Stimulated activated naive B cell treated with anti-CD40 and anti-IgM and Interleukin-4, amounts not matched to agents 10 μg/mL and 1 μg/mL and 100 μg/mL, for 72 hours (primary cell): ENCODE measurements at regions not wholly inside any gene's neighbourhood (a gene's known extent, or its start where the extent isn't known, plus 50 kb on each side); places are given as distances from the start of the nearest gene placed in this dataset.
A peak's percentile ranks its signal among the peaks of the same experiment; 100 is the strongest.
"Not testable (repeated sequence)": the region's sequence is repeated elsewhere in the genome, so short reads cannot be mapped to it uniquely, and the experiment has no call there.

ENCODE experiments used
- ATAC-seq, 2 donors: fragments of 150-1000 bp; cut with Tn5 transposase; replicated peaks; 2 replicates each; pipeline ENCODE4 v1.10.0; 2021; ENCODE audit warnings: moderate library complexity in 1 of 2
- DNase-seq: peaks from one replicate; pipeline ENCODE4 v3.0.0; 2021
- H3K27ac Mint-ChIP-seq: one replicate; pipeline ENCODE4 v1.8.0; 2022; ENCODE audit warnings: mild to moderate bottlenecking, mixed read lengths
- H3K27me3 Mint-ChIP-seq, 2 donors: one replicate each; pipeline ENCODE4 v1.8.0; 2022; ENCODE audit warnings: mixed read lengths in 2 of 2
- H3K36me3 Mint-ChIP-seq, 2 donors: one replicate each; pipeline ENCODE4 v1.8.0; 2022; ENCODE audit warnings: mixed read lengths in 2 of 2, mild to moderate bottlenecking in 1 of 2
- H3K4me1 Mint-ChIP-seq, 2 donors: one replicate each; pipeline ENCODE4 v1.8.0; 2022; ENCODE audit warnings: mixed read lengths in 2 of 2, mild to moderate bottlenecking in 1 of 2
- H3K4me3 Mint-ChIP-seq, 2 donors: one replicate each; pipeline ENCODE4 v1.8.0; 2022; ENCODE audit warnings: mild to moderate bottlenecking in 2 of 2, mixed read lengths in 2 of 2, moderate library complexity in 1 of 2
- H3K9me3 Mint-ChIP-seq, 2 donors: one replicate each; pipeline ENCODE4 v1.8.0; 2022; ENCODE audit warnings: mixed read lengths in 2 of 2, mild to moderate bottlenecking in 1 of 2

- not testable (repeated sequence) for ATAC-seq, H3K4me1 Mint-ChIP-seq, H3K27me3 Mint-ChIP-seq, DNase-seq, H3K27ac Mint-ChIP-seq, H3K9me3 Mint-ChIP-seq, H3K36me3 Mint-ChIP-seq, H3K4me3 Mint-ChIP-seq
Observed at GRCh38 chr2:230627091-230627490, 85.6 kb upstream of the CAB39 start.

GRCh38 chr2:230627806-230628724 is 84.6 kb upstream of the CAB39 start:
- Mint-ChIP-seq H3K27me3 (no peaks in the 10 kb centered on the region), H3K4me3 (no peak overlapping the region), H3K4me1 (peaks cover 2 to 7% of the 10 kb centered on the region in 2 donors), H3K27ac (no peak overlapping the region), H3K9me3 (peaks cover 0 to 3% of the 10 kb centered on the region in 2 donors), H3K36me3 (no peaks in the 10 kb centered on the region)
- no peak for ATAC-seq
- DNase-seq: no peak

- H3K4me3 Mint-ChIP-seq: no peak overlapping the region
- no peak overlapping the region for H3K27ac Mint-ChIP-seq
- H3K9me3 Mint-ChIP-seq: no peaks in the 10 kb centered on the region
- no peaks in the 10 kb centered on the region for H3K27me3 Mint-ChIP-seq
- DNase-seq (no peak), ATAC-seq (no peak)
- H3K36me3 Mint-ChIP-seq: no peaks in the 10 kb centered on the region
- H3K4me1 Mint-ChIP-seq: peaks cover 1 to 5% of the 10 kb centered on the region in 2 donors
Observed at GRCh38 chr2:230631470-230631869, 81.2 kb upstream of the CAB39 start.

GRCh38 chr2:230634146-230634545 is 78.5 kb upstream of the CAB39 start:
- Mint-ChIP-seq H3K27ac (no peak overlapping the region), H3K36me3 (no peaks in the 10 kb centered on the region), H3K4me3 (no peak overlapping the region), H3K9me3 (no peaks in the 10 kb centered on the region), H3K27me3 (no peaks in the 10 kb centered on the region), H3K4me1 (peaks cover 9 to 11% of the 10 kb centered on the region in 2 donors)
- ATAC-seq (no peak), DNase-seq (no peak)

GRCh38 chr2:230634721-230635313 is 77.8 kb upstream of the CAB39 start:
- peaks cover 9 to 11% of the 10 kb centered on the region in 2 donors for H3K4me1 Mint-ChIP-seq
- ATAC-seq, H3K27ac Mint-ChIP-seq, DNase-seq, H3K9me3 Mint-ChIP-seq, H3K36me3 Mint-ChIP-seq, H3K4me3 Mint-ChIP-seq, H3K27me3 Mint-ChIP-seq: not testable (repeated sequence)

GRCh38 chr2:230636684-230637271 is 75.9 kb upstream of the CAB39 start:
- Mint-ChIP-seq H3K9me3 (no peaks in the 10 kb centered on the region), H3K27ac (no peak overlapping the region), H3K4me1 (peaks cover 9 to 19% of the 10 kb centered on the region in 2 donors), H3K36me3 (no peaks in the 10 kb centered on the region), H3K27me3 (no peaks in the 10 kb centered on the region), H3K4me3 (no peak overlapping the region)
- ATAC-seq (peak; percentile 81 to 82), DNase-seq (no peak)

GRCh38 chr2:230637486-230637885 is 75.2 kb upstream of the CAB39 start:
- peaks cover 9 to 19% of the 10 kb centered on the region in 2 donors for H3K4me1 Mint-ChIP-seq
- not testable (repeated sequence) for ATAC-seq, H3K27me3 Mint-ChIP-seq, H3K27ac Mint-ChIP-seq, H3K4me3 Mint-ChIP-seq, H3K36me3 Mint-ChIP-seq, H3K9me3 Mint-ChIP-seq, DNase-seq

GRCh38 chr2:230640540-230641011 is 72.1 kb upstream of the CAB39 start:
- Mint-ChIP-seq H3K27me3 (no peaks in the 10 kb centered on the region), H3K4me3 (no peak overlapping the region), H3K4me1 (peaks cover 19 to 37% of the 10 kb centered on the region in 2 donors), H3K9me3 (no peaks in the 10 kb centered on the region), H3K27ac (peak overlapping the region; percentile 9), H3K36me3 (no peaks in the 10 kb centered on the region)
- ATAC-seq: peak in 1 of 2 donors; percentile 61
- DNase-seq: no peak

GRCh38 chr2:230642966-230643365 is 69.7 kb upstream of the CAB39 start:
- Mint-ChIP-seq H3K4me1 (peaks cover 10 to 25% of the 10 kb centered on the region in 2 donors), H3K9me3 (no peaks in the 10 kb centered on the region), H3K27me3 (no peaks in the 10 kb centered on the region), H3K4me3 (no peak overlapping the region), H3K36me3 (no peaks in the 10 kb centered on the region), H3K27ac (peak overlapping the region; percentile 81)
- ATAC-seq: no peak
- DNase-seq: no peak

- Mint-ChIP-seq H3K9me3 (no peaks in the 10 kb centered on the region), H3K27ac (peak overlapping the region; percentile 72), H3K4me3 (peak overlapping the region in 1 of 2 donors; percentile 25), H3K36me3 (no peaks in the 10 kb centered on the region), H3K4me1 (peaks cover 10 to 25% of the 10 kb centered on the region in 2 donors), H3K27me3 (no peaks in the 10 kb centered on the region)
- no peak for DNase-seq
- peak; percentile 80 to 83 for ATAC-seq
Observed at GRCh38 chr2:230643576-230644291, 68.9 kb upstream of the CAB39 start.

- Mint-ChIP-seq H3K27ac (peak overlapping the region; percentile 72), H3K36me3 (no peaks in the 10 kb centered on the region), H3K27me3 (no peaks in the 10 kb centered on the region), H3K4me3 (no peak overlapping the region), H3K4me1 (peaks cover 10 to 25% of the 10 kb centered on the region in 2 donors), H3K9me3 (no peaks in the 10 kb centered on the region)
- ATAC-seq: no peak
- no peak for DNase-seq
Observed at GRCh38 chr2:230644356-230644935, 68.2 kb upstream of the CAB39 start.

- peaks cover 0 to 3% of the 10 kb centered on the region in 2 donors for H3K36me3 Mint-ChIP-seq
- no peak for DNase-seq
- H3K9me3 Mint-ChIP-seq: peaks cover 0 to 4% of the 10 kb centered on the region in 2 donors
- H3K27me3 Mint-ChIP-seq: no peaks in the 10 kb centered on the region
- H3K27ac Mint-ChIP-seq: no peak overlapping the region
- no peak overlapping the region for H3K4me3 Mint-ChIP-seq
- peaks cover 21 to 43% of the 10 kb centered on the region in 2 donors for H3K4me1 Mint-ChIP-seq
- ATAC-seq: no peak
Observed at GRCh38 chr2:230648356-230648755, 64.3 kb upstream of the CAB39 start.

- Mint-ChIP-seq H3K27me3 (no peaks in the 10 kb centered on the region), H3K27ac (peak overlapping the region; percentile 27), H3K9me3 (peaks cover 0 to 4% of the 10 kb centered on the region in 2 donors), H3K4me1 (peaks cover 16 to 31% of the 10 kb centered on the region in 2 donors), H3K4me3 (peak overlapping the region; percentile 20 to 30), H3K36me3 (peaks cover 0 to 3% of the 10 kb centered on the region in 2 donors)
- no peak for DNase-seq
- ATAC-seq: peak; percentile 45 to 74
Observed at GRCh38 chr2:230650585-230651137, 62.0 kb upstream of the CAB39 start.
